HCT116 (cell line): ENCODE measurements at regions not wholly inside any gene's neighbourhood (a gene's known extent, or its start where the extent isn't known, plus 50 kb on each side); places are given as distances from the start of the nearest gene placed in this dataset.

Experiments used
- POLR2A ChIP-seq: IDR thresholded peaks from 2 replicates; pipeline ENCODE4 v1.7.0; 2011; ENCODE audit warnings: borderline replicate concordance; ENCODE audit not compliant: insufficient read depth, insufficient read length; ENCODE audit errors: extremely low read depth
- TCF7L2 ChIP-seq: IDR thresholded peaks from 2 replicates; pipeline ENCODE4 v1.7.0; 2011; ENCODE audit warnings: borderline replicate concordance, inconsistent platforms; ENCODE audit not compliant: insufficient read depth, insufficient read length; ENCODE audit errors: extremely low read depth

DNA sequence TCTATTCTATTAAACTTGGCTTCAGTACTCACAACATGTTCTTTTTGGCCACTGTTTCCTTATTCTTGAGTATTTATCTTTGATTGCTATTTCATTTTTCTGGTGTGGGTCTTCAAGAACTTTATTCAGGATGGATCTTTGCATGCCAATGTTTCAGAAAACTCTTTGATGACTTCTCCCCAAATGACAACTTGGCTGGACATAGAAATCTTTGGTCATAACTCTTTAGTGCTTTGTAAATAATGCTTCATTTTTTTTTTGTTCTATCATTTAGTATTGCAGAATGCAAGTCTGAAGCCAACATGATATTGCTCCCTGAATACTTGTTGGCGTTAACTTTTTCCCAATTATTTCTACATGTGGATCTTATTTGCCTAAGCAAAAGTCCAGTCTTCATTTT lies 103.6 kb upstream of the HS3ST2 start:
- TF ChIP-seq POLR2A (no peak), TCF7L2 (no peak)
